GM21528 (cell line): ENCODE measurements at regions not wholly inside any gene's neighbourhood (a gene's known extent, or its start where the extent isn't known, plus 50 kb on each side); places are given as distances from the start of the nearest gene placed in this dataset.
A peak's percentile ranks its signal among the peaks of the same experiment; 100 is the strongest.
"Not testable (repeated sequence)": the region's sequence is repeated elsewhere in the genome, so short reads cannot be mapped to it uniquely, and the experiment has no call there.

Experiments used
- ATAC-seq: cut with Tn5 transposase; IDR thresholded peaks from one replicate; pipeline ENCODE4 v1.9.1; 2021; ENCODE audit warnings: mild to moderate bottlenecking, moderate library complexity; ENCODE audit not compliant: unreplicated experiment, low FRiP score

DNA sequence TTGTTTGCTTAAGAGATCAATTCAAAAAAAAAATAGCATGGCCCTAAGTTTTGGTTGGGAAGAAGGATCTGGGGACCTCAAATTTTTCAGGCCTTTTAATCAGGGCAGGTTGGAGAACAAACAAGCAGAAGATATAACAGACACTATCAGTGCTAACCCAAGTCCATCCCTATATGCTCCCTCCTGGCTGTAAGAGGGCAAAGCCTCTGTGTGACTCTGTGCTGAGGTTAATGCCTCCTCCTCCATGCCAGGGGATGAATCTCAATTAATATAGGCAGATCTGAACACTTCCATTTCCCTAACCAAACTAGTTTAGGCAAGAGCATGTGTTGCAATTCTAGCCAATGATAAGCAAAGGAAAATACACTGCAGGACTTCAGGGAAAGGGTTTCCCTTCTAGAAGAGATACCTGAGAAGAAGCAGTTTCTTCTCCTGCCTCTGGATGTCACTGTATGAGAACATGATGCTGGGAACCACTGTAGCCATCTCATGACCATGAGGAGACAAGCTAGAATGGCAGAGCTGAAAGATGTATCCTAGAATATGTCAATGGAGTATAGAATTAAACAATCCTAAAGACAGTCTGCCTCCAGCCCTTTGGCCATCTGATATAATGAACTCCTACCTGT is 76.0 kb downstream of the CHD9NB start:
- ATAC-seq, result no peak

DNA sequence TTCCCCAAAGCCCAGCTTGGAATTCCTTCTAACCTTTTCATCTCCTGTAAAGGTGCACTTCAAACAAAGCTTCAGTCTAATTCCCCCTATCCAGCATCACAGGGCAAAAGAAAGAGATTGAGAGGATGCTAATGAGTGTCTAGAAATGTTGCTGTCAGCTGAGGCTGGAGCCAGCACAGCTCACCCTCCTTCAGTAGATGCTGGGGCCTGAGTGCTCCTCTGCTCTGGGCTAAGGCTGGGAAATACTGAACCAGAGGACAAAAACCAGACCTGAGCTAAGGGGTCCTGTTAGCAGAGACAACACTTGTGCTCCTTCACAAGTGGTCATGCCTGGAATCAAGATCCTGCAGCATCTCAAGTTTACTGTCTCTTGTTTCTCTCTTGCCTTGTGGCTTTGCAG is 85.0 kb downstream of the CHD9NB start:
- ATAC-seq, result no peak

DNA sequence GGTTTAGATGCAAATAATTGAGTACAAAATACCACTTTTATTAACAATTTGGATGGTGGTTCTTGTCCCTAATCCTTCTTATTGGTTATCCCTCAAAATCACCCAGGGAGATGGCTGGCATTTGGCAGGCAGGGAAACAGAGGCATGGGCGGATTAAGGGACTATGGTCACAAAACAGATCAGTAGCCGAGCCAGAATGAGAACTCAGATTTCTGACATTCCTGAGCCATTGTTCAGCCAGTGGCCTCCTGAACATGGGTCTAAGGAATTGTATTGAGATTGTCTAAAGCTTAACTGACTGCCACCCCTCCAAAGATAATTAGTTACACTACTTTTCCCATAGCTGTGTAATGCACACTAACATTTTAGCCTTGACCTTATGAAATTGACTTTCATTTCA is 88.4 kb downstream of the CHD9NB start:
- no peak for ATAC-seq

DNA sequence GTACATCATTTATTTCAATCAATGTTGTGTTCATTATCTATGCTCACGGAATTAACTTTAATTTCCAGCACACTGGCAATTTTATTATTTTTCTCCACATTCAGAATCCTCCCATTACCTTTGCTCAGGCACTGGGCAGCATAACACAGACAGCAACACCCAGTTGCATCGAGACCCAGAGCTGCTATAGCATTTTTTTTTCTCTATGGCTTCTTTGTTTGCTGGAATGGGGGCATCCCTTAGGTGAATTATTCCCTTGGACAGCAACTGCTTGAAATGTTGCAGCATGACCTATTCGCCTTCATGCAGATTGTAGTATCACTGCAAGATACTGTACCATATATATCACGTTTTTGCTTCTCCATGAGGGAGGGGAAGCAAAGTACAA is 88.8 kb downstream of the CHD9NB start:
- no peak for ATAC-seq

DNA sequence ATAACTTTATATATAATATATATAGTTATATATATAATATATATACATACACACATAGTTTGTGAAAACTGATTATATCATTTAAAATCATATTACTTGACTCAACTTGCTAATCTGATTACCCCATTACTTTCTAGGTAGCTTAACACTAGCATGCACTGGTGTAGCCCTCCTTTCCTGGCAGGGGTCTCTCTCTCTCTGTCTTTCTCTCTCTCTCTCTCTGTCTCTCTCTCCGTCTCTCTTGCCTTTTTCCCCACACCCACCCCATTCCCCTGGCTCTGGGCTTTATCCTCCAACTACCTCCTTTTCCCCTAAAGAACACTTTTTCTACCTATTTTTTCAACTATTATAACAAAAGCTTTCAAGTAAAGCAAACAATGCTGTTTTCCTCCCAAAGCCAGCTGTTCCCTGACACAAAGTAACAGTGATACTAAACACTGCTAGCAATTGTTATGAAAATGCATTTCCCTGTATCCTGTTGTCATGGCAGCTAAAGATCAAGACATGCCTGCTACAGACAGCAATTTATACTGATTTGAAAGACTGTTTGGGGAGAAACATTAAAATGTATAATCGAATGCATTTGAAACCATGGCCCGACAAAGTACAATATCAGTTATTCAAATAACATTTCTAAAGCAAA is 89.4 kb downstream of the CHD9NB start:
- ATAC-seq, result no peak

DNA sequence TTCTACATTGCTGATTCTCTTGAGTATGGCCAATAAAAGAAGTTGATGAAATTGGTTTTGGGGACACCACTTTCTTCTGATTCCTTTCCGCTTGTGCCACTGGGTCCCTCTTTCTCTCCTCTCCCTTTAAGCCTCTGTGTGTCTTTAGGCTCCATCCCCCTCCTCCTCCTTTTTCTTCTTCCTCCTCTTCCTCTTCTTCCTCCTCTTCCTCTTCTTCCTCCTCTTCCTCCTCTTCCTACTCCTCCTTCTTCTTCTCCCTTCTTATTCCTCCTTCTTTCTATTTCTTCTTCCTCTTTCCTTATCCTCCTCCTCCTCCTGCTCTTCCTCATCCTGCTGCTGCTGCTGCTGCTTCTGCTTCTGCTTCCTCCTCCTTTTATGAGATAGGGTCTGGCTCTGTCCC is 93.7 kb downstream of the CHD9NB start:
- no peak for ATAC-seq

DNA sequence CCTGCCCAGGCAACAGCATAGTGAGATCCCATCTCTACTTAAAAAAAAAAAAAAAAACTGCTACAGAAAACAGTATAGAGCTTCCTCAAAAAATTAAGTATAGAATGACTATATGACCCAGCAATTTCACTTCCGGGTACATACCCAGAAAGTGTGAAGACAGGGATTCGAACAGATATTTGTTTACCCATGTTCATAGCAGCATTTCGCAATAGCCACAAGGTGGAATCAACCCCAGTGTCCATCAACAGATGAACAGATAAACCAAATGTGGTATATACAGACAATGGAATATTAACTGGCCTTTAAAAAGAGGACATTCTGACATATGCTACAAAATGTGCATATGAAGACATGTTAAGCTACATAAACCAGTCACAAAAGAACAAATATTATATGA is 95.5 kb downstream of the CHD9NB start:
- ATAC-seq, result no peak

DNA sequence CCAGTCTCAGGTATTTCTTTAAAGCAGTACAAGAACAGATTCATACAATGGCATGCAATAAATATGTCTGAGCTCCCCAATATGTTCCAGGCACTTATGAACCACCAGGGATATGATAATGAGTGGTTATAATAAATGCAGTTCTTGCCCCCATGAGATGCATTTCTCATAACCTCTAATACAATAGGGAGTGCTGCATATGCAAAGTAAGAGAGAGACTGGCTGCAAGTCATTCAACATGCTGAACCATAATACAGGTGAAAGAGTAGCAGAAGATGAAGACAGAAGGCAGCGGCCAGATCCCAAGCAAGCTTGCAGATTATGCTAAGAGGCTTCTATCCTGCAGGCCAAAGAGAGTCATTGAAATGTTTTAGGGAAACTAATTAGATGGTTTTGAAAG is 96.7 kb downstream of the CHD9NB start:
- no peak for ATAC-seq

DNA sequence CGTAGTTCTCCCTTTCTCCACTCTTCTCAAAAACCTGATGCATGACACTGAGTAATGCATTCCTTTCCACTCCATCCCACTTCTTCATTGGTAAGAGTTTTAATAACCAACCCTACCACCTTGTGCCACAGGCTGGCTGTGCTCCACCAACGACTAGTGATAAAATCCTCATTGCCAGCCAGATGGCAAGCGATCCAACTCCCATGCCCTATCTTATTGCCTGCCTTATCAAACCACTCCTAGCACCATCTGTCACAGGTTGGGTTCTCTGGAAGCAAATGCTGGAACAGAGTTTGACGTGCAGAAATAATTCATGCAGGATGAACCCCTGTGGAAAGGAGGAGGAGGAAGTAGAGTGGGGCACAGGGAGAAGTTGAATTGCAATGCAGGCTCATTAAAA is 99.5 kb downstream of the CHD9NB start:
- ATAC-seq, result no peak

DNA sequence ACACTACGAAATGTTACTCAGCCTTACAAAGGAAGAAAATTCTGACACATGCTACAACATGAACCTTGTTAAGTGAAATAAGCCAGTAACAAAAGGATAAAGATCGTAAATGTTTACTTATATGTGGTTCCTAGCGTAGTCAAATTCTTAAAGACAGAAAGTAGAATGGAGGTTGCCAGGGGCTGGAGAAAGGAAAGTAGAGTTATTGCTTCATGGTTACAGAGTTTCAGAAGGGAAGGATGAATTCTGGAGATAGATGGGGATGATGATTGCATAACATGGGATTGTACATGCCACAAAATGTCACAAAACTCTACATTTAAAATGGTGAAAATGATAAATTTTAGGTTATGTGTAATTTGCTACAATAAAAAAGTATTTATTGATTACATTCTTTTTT is 103.8 kb downstream of the CHD9NB start:
- no peak for ATAC-seq

DNA sequence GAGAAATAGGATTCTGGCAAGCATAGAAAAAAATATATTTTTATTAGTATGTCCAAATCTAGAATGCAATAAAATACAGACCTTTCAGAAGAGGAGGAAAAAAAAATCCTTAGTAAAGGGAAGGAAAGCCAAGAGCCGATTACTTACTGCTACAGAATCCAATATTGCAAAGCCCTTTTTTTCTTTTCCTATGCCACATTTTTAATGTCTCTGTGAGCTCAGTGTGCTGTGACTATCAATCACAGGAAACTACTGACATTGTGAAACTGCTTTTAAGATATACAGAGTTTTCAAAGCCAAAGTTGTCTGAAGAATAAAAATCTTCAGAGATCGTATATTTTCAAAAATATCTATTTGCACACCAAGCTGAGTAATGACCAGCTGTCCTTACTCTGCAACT is 120.4 kb downstream of the CHD9NB start:
- no peak for ATAC-seq

DNA sequence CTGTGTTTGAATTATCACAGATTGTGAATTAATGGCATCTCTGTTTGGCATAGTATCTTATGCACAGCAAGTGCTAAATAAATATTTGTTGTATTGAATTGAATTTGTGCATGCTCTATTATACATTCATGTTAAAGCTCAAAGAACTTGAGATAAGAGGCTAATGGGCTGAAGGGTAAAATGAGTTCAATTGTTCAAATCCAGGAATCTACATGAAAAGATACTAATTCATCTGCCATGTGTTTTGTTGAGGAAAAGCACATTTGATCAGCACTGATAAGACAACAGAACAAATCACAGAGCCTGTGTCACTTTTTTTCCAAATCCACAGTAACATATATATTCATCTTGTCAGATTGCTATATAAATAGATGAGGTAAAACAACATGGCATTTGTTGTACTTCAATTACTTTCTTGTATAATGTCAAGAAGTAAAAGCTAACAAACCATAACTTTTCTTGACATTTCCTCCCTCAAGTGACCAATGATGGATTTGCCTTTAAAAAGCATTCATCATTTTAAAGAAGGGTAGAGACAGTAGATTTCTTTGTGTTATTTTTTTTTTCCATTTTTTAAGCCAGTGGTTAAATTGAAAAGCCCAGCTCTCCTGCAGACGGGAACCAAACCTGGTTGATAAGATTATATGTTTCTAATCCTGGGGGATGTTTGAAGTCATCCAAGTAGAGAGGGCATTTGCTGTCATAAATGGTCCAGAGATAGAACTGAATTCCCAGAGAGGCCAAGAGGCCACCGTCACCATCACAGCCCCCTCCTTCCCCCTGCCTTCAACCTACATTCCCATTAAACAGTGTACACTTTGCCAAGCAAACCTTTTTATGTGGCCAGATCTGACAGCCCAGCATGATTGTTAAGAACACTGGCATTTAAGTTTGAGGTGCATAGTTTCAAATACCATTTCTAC is 123.0 kb downstream of the CHD9NB start:
- ATAC-seq, result no peak

DNA sequence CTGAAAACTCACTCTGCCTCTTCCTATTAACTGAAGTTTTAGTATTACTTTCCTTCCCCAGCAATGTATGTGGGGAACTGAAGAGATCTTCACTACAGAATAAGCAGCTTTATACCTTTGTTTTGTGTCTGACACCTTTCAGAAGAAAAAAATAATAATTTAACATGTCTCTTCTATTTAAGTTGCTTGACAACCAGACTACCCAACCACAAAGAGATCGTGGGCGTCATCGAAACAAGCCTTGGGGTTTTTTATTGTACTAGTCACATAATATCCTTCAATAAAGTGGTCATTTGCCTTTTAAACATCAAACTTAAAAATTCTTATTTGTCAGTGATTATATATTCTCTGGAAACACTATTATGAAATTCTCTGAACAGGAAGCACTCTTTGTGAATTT is 123.7 kb downstream of the CHD9NB start:
- no peak for ATAC-seq

DNA sequence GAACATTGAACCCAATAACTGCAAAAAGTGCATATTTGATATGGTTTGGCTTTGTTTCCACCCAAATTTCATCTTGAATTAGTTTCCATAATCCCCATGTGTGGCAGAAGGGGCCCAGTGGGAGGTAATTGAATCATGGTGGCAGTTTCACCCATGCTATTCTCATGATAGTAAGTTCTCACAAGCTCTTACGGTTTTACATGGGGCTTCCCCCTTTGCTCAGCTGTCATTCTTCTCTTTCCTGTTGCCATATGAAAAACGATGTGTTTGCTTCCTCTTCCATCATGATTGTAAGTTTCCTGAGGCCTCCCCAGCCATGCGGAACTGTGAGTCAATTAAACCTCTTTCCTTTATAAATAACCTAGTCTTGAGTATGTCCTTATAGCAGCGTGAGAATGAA is 127.6 kb downstream of the CHD9NB start:
- ATAC-seq, result no peak

DNA sequence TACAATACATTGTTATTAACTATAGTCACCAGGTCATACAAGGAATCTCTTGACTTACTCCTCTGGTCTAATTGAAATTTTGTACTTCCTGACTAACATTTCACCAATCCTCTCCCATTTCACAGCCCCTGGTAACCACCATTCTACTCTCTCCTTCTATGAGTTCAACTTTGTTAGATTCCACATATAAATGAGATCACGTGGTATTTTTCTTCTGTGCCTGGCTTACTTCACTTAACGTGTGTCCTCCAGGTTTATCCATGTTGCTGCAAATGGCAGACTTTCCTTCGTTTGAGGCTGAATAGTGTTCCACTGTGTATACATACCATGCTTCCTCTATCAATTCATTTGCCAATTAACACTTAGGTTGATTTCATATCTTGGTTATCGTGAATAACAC is 128.5 kb downstream of the CHD9NB start:
- no peak for ATAC-seq

DNA sequence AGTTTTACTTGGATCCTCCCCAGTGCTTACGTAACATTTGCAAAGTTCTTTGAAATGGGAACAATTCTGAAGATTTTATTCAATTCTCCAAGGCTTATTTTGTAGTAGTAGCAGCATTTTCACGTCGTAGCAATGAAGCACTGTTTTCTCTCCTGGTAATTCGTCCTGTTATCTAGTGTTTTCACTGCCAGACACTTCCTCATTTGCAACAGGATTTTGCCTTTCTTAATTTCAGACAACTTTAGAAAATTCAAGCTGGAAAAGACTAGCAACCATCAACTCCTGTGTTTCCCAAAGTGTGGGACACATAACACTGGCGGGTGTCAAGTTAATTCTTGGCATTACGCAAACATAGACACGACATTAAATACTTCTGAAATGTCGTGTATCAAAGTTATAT is 131.6 kb downstream of the CHD9NB start:
- no peak for ATAC-seq

DNA sequence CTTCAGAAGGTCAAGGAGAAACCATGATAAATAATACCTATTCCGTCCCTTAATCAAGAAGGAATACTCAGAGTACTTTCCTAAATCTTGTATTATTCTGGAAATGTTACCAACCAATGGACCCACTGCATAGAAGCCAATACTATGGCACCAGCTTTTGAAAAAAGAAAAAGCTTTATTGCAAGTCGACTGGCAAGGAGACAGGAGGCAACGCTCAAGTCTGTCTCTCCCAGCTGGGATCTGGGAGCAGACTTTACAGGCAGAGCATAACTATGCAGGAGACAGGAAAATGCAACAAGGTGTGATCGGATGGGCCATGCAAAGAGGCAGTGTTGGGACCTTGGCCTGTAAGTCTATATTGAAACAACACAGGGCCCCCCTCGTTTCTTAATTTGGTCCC is 132.4 kb downstream of the CHD9NB start:
- no peak for ATAC-seq

DNA sequence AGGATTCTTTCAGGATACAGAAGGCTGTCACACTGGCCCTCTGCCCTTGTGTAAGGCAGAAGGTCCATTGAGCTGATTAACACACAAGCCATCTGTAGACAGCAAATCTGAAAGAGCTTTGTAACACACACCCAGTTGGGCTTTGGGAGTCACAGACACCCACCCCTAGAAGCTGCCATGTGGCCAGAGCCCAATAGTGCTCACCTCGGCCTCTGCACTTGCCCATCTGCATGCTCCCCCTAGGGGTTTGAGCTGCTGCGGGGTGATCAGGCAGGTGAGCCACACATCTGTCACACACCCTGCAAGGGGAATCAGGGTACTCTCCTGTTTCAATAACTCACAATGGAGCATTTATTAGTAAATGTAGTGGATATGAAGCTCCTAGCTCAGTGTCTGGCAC is 138.3 kb downstream of the CHD9NB start:
- ATAC-seq, result no peak

DNA sequence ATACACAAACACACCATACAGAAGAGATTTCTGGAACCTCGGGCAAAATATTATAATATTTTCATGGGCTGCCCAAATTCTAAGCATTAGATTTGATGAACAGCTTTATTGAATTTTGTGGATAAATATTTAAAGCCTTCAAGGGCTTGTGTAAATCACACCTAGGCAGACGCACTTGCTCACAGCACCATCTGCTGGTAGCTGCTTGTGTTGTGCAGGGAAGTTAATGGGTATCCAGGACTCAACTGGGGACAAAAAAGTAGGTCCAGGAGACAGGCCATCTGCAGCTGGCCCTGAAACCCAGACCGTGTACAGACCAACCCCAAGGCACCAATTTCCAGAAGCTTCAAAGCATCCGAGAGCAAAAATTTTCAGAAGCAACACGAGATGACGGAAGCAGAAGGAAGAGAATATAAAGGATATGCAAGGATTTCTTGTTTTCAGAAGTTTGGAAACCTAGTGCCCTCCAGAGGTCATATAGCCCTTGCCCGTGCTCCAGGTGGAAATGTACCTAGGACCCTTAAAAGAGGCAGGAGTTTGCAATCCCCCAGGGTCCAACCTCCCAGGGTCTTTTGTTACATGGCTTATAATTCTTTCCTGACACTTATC is 140.0 kb downstream of the CHD9NB start:
- peak; percentile 68 for ATAC-seq

DNA sequence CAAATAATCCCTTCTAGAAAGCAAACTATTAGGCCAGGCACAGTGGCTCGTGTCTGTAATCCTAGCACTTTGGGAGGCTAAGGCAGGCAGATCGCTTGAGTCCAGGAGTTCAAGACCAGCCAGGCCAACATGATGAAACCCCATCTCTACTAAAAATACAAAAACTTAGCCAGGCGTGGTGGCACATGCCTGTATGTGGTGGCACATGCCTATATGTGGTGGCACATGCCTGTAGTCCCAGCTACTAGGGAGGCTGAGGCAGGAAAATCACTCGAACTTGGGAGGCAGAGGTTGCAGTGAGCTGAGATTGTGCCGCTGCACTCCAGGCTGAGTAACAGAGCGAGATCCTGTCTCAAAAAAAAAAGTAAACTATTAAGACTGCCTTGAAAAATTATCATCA is 144.6 kb downstream of the CHD9NB start:
- ATAC-seq, result not testable (repeated sequence)

DNA sequence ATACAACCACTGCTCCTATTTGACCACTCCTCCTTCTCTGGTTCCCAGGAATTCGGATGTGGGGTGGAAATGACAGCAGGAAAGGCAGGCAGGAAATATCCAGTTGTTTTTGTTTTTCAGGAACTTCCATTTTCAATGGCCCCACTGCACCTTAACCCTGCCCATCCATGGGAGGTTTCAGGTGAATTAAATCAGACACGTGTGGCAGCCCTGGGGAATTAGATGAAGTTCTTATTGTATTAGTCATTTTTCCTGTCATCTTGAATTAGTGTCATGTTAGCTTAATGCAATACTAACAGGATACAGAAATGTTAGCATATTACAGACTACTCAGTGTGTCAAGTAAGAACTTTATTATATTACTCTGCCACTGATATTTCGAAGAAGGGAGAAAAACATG is 146.4 kb downstream of the CHD9NB start:
- no peak for ATAC-seq
